Lower leg skin (tissue), 4 donors: ENCODE measurements at regions not wholly inside any gene's neighbourhood (a gene's known extent, or its start where the extent isn't known, plus 50 kb on each side); places are given as distances from the start of the nearest gene placed in this dataset.

ENCODE experiments used
- DNase-seq, 2 donors: peaks; one replicate each; pipeline ENCODE4 v3.0.0-alpha.2; 2019; ENCODE audit warnings: low spot score in 2 of 2
- H3K4me3 ChIP-seq: fragments of 200-600 bp; sonication (generic); 2 replicates; pipeline ENCODE4 v1.5.1; 2017; ENCODE audit warnings: mild to moderate bottlenecking, low read depth; ENCODE audit not compliant: poor library complexity, severe bottlenecking
- POLR2A ChIP-seq, 2 donors: fragments of 450-650 bp; IDR thresholded peaks; one replicate each; pipeline ENCODE4 v1.6.1; 2016 to 2017; ENCODE audit warnings: antibody characterized with exemption in 2 of 2, mild to moderate bottlenecking in 1 of 2, moderate library complexity in 1 of 2
- WGBS, 2 donors: methylation state at CpG; one replicate each; pipeline ENCODE4 v1.1.5; 2018; 5-methylcytosine and 5-hydroxymethylcytosine counted together
- intact Hi-C: fragments of 100-400 bp; cut with DNase I; formaldehyde crosslinking; loops from one replicate; pipeline ENCODE4 v1.15.0; 2023; ENCODE audit warnings: low total_unique reads
- TF ChIP-seq, protein P1 (sequence below), 3 donors: fragments of 450-650 bp; IDR thresholded peaks; one replicate each; pipeline ENCODE4 v1.5.1; 2016; ENCODE audit warnings: antibody characterized with exemption in 3 of 3, mild to moderate bottlenecking in 3 of 3, moderate library complexity in 2 of 3

DNA sequence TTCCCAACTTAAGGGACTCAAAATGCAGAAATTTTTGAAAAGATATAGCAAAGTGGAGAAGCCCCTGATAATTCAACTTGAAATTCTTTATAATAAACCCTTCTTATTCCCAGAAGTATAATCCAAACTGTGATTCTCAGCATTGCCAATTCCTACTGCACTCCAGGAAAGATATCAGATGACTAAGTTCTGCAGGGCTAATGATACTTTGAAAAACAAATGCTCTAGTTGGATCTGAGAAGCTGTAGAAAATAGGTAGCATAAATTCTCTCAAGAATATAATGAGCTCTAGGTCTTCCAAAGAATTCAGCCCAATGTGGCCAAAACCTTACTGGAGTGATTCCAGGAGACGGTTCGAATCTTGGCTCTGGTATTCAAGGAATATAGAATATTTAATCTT is 294.0 kb upstream of the PTBP2 start:
- H3K4me3 ChIP-seq, result no peak overlapping the region
- intact Hi-C loops, result no loop called here
- TF ChIP-seq, protein P1, sequence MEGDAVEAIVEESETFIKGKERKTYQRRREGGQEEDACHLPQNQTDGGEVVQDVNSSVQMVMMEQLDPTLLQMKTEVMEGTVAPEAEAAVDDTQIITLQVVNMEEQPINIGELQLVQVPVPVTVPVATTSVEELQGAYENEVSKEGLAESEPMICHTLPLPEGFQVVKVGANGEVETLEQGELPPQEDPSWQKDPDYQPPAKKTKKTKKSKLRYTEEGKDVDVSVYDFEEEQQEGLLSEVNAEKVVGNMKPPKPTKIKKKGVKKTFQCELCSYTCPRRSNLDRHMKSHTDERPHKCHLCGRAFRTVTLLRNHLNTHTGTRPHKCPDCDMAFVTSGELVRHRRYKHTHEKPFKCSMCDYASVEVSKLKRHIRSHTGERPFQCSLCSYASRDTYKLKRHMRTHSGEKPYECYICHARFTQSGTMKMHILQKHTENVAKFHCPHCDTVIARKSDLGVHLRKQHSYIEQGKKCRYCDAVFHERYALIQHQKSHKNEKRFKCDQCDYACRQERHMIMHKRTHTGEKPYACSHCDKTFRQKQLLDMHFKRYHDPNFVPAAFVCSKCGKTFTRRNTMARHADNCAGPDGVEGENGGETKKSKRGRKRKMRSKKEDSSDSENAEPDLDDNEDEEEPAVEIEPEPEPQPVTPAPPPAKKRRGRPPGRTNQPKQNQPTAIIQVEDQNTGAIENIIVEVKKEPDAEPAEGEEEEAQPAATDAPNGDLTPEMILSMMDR (IDR thresholded peaks at IDR 0.05), result no peak
- no peak for TF ChIP-seq POLR2A (IDR thresholded peaks at IDR 0.05)
- WGBS, 2 donors, result 44 to 47% methylated on average over 2 of the region's 2 CpGs
- no peak for DNase-seq

DNA sequence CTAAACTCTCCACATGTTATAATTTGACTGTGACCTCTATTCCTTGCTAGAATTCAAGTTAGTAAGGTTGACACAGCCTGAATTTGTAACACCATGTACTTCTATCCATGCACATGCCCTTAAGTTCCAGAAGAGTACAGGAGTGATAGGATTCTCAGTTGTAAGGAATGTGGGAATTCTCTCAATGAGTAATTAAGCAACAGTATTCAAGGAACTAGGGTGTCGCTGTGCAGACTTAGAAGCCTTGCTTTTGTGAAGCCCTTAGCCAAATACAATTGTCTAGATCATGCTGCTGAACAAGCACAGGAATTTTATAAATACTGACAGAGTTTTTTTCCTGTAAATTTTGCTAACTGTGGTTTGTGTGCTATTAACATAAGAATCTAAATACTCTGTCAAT is 276.3 kb upstream of the PTBP2 start:
- intact Hi-C loops, result no loop called here
- TF ChIP-seq POLR2A (IDR thresholded peaks at IDR 0.05), result no peak
- TF ChIP-seq, protein P1 (IDR thresholded peaks at IDR 0.05), result no peak
- no peak overlapping the region for H3K4me3 ChIP-seq
- DNase-seq, result no peak
- WGBS, 2 donors, result 67 to 85% methylated on average over 1 of the region's 1 CpG

DNA sequence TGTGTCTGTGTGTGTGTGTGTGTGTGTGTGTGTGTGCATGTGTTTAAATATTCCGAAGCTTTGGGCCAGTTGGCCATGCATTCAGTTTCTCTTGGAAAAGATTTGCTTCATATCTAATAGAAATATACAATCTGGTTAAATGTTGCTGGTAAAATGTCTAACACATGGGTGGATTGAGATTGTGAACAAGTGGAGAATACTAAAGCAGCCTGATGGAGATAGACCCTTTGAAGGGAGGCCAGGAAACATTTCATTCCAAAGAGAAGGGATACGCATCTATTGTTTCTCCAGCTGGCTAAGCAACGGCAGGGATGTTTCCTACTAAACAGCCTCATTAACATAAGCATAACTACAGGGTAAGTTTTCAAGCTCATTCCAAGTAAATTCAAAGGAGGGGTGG is 257.5 kb upstream of the PTBP2 start:
- intact Hi-C loops, result no loop called here
- no peak for DNase-seq
- WGBS, 2 donors, result 49 to 50% methylated on average over 3 of the region's 3 CpGs
- H3K4me3 ChIP-seq, result no peak overlapping the region
- TF ChIP-seq, protein P1 (IDR thresholded peaks at IDR 0.05), result no peak
- TF ChIP-seq POLR2A (IDR thresholded peaks at IDR 0.05), result no peak

DNA sequence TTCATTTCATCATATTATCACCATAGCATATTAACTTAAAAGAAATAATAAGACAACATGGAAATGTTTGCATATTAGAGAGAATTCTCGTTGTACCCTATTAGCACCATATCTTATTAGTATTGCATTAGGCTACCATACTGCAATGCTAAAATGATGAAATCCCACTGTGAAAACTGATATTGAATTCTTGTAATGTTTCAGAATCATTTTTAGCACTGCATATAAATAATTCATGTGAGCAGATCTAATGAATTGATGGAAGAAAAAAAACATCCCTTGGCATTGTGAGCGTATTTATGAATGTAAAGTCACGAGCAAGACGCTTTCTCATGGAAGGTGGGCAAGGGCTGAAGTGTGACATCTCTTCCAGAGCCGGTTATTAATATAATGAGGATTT is 257.1 kb upstream of the PTBP2 start:
- WGBS, 2 donors, result 77 to 80% methylated on average over 5 of the region's 5 CpGs
- H3K4me3 ChIP-seq, result no peak overlapping the region
- no peak for DNase-seq
- no peak for TF ChIP-seq POLR2A (IDR thresholded peaks at IDR 0.05)
- TF ChIP-seq, protein P1 (IDR thresholded peaks at IDR 0.05), result no peak
- intact Hi-C loops, result no loop called here

DNA sequence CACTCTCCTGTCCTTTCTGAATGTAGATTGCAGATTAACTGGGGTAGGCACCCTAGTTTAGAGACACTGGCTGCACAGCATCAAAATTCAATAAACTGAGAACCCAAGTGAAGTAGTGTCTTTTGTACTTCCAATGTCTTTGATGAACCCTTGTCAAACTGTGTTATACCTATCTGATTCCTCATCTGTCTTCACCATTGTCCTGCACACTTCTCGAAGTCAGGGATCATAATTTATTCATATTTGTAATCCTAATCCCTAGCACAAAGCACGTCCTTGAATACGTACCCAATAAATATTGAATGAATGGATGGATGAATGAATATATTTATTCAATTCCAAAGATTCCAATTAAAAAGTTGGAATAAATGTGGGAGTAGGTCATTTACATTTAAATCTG is 256.6 kb upstream of the PTBP2 start:
- intact Hi-C loops, result no loop called here
- no peak overlapping the region for H3K4me3 ChIP-seq
- TF ChIP-seq POLR2A (IDR thresholded peaks at IDR 0.05), result no peak
- TF ChIP-seq, protein P1 (IDR thresholded peaks at IDR 0.05), result no peak
- WGBS, 2 donors, result 89 to 91% methylated on average over 3 of the region's 3 CpGs
- DNase-seq, result no peak

DNA sequence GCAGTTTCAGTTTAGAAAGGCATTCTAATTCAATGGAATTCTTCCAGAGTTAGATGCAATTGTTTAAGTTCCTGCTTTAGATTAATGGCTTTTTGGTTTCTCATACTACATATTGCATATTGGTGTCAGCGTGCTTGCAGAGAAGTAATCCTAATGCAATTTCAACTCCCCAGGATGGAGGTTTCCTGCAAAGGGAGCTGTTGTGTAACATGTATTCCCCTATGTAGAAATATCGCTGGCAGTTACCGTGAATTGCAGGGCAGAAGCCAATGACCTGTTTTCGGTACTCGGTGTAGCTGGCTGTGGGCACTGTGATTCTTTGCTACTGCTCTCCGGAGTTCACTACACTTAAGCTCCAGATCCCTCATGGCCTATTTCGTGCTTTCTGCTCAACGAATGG is 256.1 kb upstream of the PTBP2 start:
- no peak overlapping the region for H3K4me3 ChIP-seq
- WGBS, 2 donors, result 80 to 84% methylated on average over 8 of the region's 8 CpGs
- no peak for TF ChIP-seq POLR2A (IDR thresholded peaks at IDR 0.05)
- TF ChIP-seq, protein P1 (IDR thresholded peaks at IDR 0.05), result no peak
- intact Hi-C loops, result no loop called here
- no peak for DNase-seq
